ENCODE measurements at regions not wholly inside any gene's neighbourhood (a gene's known extent, or its start where the extent isn't known, plus 50 kb on each side); places are given as distances from the start of the nearest gene placed in this dataset.

GRCh38 chr11:116642481-116642880 is 130.3 kb downstream of the BUD13 start:
- DNase-seq (ENCODE audit: low read depth): no peak

- peak; percentile 6 for DNase-seq (ENCODE audit: low read depth)
Measured at GRCh38 chr11:116641561-116642045, 131.2 kb downstream of the BUD13 start.

GRCh38 chr11:116640641-116641402 is 132.0 kb downstream of the BUD13 start:
- DNase-seq (ENCODE audit: low read depth): no peak

GRCh38 chr11:116638463-116638862 is 134.3 kb downstream of the BUD13 start:
- DNase-seq (ENCODE audit: low read depth): no peak

- DNase-seq (ENCODE audit: low read depth): no peak
Measured at GRCh38 chr11:116637766-116638165, 135.0 kb downstream of the BUD13 start.

GRCh38 chr11:116636341-116636929 is 136.4 kb downstream of the BUD13 start:
- DNase-seq (ENCODE audit: low read depth): no peak

- DNase-seq (ENCODE audit: low read depth): no peak
Measured at GRCh38 chr11:116631201-116631600, 141.6 kb downstream of the BUD13 start.

- no peak for DNase-seq (ENCODE audit: low read depth)
Measured at GRCh38 chr11:116618461-116618860, 154.3 kb downstream of the BUD13 start.

- DNase-seq (ENCODE audit: low read depth): no peak
Measured at GRCh38 chr11:116615211-116615865, 157.4 kb downstream of the BUD13 start.

GRCh38 chr11:116614306-116615210 is 158.2 kb downstream of the BUD13 start:
- no peak for DNase-seq (ENCODE audit: low read depth)

GRCh38 chr11:116613206-116613875 is 159.4 kb downstream of the BUD13 start:
- DNase-seq (ENCODE audit: low read depth): no peak

GRCh38 chr11:116611998-116612620 is 160.7 kb downstream of the BUD13 start:
- no peak for DNase-seq (ENCODE audit: low read depth)

- no peak for DNase-seq (ENCODE audit: low read depth)
Measured at GRCh38 chr11:116610190-116610589, 162.6 kb downstream of the BUD13 start.

- no peak for DNase-seq (ENCODE audit: low read depth)
Measured at GRCh38 chr11:116607027-116607426, 165.8 kb downstream of the BUD13 start.

- DNase-seq (ENCODE audit: low read depth): peak; percentile 7
Measured at GRCh38 chr11:116605543-116606459, 167.0 kb downstream of the BUD13 start.

- no peak for DNase-seq (ENCODE audit: low read depth)
Measured at GRCh38 chr11:116603728-116604323, 169.0 kb downstream of the BUD13 start.

GRCh38 chr11:116602637-116602942 is 170.2 kb downstream of the BUD13 start:
- no peak for DNase-seq (ENCODE audit: low read depth)

- DNase-seq (ENCODE audit: low read depth): peak; percentile 24
Measured at GRCh38 chr11:116601814-116602636, 170.8 kb downstream of the BUD13 start.

GRCh38 chr11:116600930-116601329 is 171.9 kb downstream of the BUD13 start:
- no peak for DNase-seq (ENCODE audit: low read depth)
